ENCODE measurements at regions not wholly inside any gene's neighbourhood (a gene's known extent, or its start where the extent isn't known, plus 50 kb on each side); places are given as distances from the start of the nearest gene placed in this dataset.

DNA sequence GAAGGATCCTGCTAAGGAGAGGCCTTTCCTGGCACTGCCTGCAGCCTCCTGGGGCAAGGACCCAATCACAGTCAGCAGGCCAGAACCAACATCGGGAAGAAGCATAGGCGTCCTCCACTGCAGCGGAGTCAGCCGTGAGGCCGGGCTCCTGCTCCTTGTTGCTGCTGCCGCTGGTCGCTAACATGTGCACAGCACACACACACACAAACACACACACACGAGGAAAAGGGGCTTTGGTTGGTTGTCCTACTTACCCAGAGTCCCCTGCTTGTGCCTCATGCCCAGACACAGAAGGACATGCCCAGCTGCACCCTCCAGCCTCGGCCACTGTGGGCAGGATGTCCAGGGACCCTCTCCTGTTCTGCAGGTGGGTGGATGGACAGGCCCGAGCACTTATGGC lies 209.4 kb downstream of the GLI2 start:
- TF ChIP-seq, protein P1, sequence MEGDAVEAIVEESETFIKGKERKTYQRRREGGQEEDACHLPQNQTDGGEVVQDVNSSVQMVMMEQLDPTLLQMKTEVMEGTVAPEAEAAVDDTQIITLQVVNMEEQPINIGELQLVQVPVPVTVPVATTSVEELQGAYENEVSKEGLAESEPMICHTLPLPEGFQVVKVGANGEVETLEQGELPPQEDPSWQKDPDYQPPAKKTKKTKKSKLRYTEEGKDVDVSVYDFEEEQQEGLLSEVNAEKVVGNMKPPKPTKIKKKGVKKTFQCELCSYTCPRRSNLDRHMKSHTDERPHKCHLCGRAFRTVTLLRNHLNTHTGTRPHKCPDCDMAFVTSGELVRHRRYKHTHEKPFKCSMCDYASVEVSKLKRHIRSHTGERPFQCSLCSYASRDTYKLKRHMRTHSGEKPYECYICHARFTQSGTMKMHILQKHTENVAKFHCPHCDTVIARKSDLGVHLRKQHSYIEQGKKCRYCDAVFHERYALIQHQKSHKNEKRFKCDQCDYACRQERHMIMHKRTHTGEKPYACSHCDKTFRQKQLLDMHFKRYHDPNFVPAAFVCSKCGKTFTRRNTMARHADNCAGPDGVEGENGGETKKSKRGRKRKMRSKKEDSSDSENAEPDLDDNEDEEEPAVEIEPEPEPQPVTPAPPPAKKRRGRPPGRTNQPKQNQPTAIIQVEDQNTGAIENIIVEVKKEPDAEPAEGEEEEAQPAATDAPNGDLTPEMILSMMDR (IDR thresholded peaks at IDR 0.05 in 2 of 3, conservative IDR thresholded peaks at IDR 0.05 in 1 of 3; ENCODE audit: borderline replicate concordance in 1 of 3, insufficient read depth in 1 of 3, low read depth in 2 of 3, low read length in 2 of 3) = no peak
- TF ChIP-seq, protein P2, sequence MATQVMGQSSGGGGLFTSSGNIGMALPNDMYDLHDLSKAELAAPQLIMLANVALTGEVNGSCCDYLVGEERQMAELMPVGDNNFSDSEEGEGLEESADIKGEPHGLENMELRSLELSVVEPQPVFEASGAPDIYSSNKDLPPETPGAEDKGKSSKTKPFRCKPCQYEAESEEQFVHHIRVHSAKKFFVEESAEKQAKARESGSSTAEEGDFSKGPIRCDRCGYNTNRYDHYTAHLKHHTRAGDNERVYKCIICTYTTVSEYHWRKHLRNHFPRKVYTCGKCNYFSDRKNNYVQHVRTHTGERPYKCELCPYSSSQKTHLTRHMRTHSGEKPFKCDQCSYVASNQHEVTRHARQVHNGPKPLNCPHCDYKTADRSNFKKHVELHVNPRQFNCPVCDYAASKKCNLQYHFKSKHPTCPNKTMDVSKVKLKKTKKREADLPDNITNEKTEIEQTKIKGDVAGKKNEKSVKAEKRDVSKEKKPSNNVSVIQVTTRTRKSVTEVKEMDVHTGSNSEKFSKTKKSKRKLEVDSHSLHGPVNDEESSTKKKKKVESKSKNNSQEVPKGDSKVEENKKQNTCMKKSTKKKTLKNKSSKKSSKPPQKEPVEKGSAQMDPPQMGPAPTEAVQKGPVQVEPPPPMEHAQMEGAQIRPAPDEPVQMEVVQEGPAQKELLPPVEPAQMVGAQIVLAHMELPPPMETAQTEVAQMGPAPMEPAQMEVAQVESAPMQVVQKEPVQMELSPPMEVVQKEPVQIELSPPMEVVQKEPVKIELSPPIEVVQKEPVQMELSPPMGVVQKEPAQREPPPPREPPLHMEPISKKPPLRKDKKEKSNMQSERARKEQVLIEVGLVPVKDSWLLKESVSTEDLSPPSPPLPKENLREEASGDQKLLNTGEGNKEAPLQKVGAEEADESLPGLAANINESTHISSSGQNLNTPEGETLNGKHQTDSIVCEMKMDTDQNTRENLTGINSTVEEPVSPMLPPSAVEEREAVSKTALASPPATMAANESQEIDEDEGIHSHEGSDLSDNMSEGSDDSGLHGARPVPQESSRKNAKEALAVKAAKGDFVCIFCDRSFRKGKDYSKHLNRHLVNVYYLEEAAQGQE (IDR thresholded peaks at IDR 0.05; ENCODE audit: low read depth) = no peak
- TF ChIP-seq POLR2A (IDR thresholded peaks at IDR 0.05; ENCODE audit: borderline replicate concordance, extremely low read depth, insufficient read depth, insufficient read length) (no peak), EZH2 (IDR thresholded peaks at IDR 0.05) (no peak), SIN3A (IDR thresholded peaks at IDR 0.05; ENCODE audit: low read depth) (no peak)
